Stimulated activated CD4-positive, alpha-beta T cell treated with anti-CD3 and anti-CD28 coated beads, Interleukin-2, amount 100 ng/mL, for 24 hours (primary cell): ENCODE measurements at regions not wholly inside any gene's neighbourhood (a gene's known extent, or its start where the extent isn't known, plus 50 kb on each side); places are given as distances from the start of the nearest gene placed in this dataset.

ENCODE experiments used
- DNase-seq, 2 donors: peaks; one replicate each; pipeline ENCODE4 v3.0.0-alpha.2; 2020

- no peak for DNase-seq
Observed at GRCh38 chr12:114952573-114953271, 268.7 kb upstream of the TBX3 start.

GRCh38 chr12:114949058-114949820 is 265.3 kb upstream of the TBX3 start:
- DNase-seq, result no peak

- no peak for DNase-seq
Observed at GRCh38 chr12:114945351-114945750, 261.4 kb upstream of the TBX3 start.

GRCh38 chr12:114944736-114945135 is 260.8 kb upstream of the TBX3 start:
- no peak for DNase-seq

GRCh38 chr12:114943601-114944000 is 259.6 kb upstream of the TBX3 start:
- DNase-seq, result no peak

GRCh38 chr12:114938487-114939210 is 254.7 kb upstream of the TBX3 start:
- DNase-seq, result no peak

DNA sequence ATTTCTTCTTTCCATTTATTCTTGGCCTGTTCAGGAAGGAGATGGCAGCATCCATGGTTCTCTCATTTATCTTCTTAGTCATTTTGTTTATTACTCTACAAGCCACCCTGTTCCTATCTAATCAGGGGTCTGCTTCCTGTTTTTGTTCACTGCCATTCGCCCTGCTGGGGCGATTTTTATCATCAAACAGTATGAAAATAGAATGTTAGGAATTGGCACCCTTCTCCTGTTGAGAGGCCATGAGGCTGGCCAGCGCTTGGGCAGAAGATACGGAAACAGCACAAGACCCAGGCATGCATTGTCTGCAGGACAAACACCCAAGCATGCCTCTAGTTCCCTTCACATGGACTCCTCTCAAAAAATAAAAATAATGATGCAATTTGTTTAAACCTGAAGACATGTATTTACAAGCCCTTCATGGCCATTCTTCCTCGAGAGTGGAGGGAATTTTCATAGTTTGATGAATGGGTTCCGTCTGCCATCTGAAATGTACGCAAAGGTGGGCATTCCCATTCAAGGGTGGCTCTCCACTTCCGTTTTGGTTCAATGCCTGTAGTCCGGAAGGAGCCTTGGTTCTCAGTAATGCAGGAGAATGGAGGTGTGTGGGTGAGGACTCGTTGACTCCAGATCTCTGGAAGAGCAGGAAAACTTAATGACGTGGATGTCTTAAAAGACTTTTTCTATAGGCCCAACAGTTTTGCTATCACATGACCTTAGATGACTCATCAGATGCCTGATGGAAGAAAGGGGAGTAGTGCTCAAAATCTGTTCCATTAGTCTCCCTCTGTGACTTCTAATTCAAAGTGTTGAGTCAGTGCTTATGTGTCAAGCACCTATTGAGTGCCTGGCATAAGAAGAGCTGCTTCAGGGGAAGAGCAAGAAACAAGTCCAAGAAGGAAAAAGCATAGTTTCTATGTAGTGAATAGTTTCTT is 252.4 kb upstream of the TBX3 start:
- DNase-seq, result no peak

DNA sequence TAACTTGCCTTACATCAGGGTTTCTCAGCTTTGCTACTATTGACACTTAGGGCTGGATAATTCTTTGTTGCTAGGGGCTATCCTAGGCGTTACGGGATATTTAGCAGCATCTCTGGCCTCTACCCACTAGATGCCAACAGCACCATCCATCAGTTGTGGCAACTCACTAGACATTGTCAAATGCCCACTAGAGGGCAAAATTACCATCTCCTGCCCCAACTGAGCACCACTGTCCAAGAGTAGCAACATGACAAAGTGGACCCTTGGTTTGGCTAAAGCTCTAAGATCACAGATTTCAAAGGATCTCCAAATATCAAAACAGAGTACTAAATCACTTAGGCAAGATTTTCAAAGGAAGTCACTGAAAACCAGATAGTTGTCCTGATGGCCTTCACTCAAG is 251.7 kb upstream of the TBX3 start:
- no peak for DNase-seq

- no peak for DNase-seq
Observed at GRCh38 chr12:114933428-114934160, 249.6 kb upstream of the TBX3 start.

DNA sequence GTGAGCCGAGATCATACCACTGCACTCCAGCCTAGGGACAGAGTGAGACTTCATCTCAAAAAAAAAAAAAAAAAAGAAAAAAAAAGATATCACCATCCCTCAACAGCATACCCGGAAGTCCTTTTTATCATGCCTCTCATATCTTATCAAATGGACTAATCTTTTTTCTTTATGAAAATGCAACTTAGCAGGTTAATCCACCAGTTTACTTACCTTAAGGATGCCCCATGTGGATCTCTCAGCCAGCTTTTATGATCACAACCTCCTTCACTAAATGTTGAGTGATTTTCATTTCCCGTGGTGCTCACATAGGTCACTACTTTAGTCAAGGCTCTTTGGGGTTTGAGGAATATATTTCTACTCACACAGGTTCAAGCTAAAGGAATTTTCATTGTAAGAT is 248.8 kb upstream of the TBX3 start:
- no peak for DNase-seq

DNA sequence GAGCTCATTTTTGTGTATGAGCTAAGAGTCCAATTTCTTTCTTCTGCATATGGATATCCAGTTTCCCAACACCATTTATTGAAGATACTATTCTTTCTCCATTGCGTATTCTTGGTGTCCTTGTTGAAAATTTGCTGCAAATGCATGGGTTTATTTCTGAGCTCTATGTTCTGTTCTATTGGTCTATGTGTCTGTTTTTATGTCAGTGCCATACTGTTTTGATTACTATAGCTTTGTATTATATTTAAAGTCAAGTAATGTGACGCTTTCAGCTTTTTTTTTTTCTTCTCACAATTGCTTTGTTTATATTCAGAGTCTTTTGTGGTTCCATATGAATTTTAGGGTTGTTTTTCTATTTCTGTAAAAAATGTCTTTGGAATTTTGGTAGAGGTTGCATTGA is 247.1 kb upstream of the TBX3 start:
- DNase-seq, result no peak

DNA sequence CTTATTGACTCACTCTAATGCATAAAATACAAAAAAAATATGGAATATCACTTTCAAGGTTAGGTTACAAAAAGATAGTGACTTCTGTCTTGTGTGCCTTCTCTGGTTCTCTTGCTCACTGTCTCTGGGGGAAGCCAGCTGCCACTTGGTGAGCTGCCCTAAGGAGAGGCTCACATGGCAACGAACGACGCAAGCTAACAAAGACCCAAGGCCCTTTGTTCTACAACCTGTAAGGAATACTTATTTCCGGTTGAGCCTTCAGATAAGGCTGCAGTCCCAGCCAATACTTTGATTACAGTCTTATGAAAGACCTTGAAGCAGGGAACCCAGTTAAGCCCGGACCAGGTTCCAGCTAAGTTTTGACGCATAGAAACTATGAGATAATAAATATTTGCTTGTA is 242.4 kb upstream of the TBX3 start:
- no peak for DNase-seq

GRCh38 chr12:114924946-114925475 is 241.0 kb upstream of the TBX3 start:
- DNase-seq, result no peak

DNA sequence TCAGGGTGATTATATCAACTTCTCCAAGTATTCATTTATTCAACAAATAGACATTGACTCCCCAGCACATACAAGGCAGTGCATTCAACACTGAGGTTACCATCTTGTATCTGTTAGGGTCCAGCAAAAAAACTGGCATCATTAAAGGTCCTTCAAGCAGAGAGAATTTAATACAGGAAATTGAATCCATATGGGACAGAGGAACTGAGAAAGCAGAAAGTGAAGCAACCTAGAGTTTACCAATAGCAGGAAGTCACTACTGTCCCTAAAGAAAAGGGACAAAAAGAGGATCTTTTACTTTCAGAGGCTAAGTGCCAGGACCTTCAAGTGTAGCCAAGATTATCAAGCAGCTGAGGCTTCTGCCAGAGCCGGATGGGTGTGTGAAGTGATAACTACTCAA is 237.8 kb upstream of the TBX3 start:
- no peak for DNase-seq

DNA sequence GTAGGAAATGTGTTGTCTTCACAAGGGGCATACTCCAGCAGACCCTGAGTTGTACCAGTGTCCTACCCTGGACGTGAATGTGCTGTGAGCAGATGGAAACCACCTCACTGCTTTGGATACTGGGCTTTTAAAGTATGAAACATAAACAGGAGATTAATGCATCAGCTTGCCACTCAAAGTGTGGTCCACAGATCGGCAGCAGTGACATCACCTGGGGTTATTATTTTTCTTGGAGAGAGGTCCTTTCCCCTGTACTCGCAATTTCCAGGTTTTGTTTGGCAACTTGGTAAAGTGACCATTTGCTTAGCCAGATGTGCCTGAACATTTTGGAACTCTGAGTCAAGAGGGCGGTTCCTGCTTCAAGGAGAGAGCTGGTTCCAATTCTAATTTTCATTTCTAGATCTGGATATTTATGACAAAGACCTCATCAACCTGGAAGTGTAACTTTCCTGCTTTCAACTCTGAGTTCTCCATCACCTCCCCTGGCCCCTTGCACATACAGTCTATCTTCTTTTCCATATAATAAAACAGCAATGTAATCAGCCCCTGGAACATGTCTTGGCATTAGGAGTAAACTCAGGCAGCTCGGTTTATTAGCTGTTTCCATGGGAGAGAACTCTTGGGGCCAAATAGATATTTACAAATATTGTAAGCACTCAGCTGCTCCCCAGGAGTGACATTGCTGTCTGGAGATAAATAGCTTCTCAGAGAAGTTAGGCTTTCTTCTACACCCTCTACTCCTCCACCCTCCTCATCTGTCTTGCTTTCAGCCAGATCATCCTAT is 237.0 kb upstream of the TBX3 start:
- DNase-seq, result no peak

- DNase-seq, result no peak
Observed at GRCh38 chr12:114919479-114919878, 235.5 kb upstream of the TBX3 start.

GRCh38 chr12:114918535-114919233 is 234.7 kb upstream of the TBX3 start:
- DNase-seq, result no peak

DNA sequence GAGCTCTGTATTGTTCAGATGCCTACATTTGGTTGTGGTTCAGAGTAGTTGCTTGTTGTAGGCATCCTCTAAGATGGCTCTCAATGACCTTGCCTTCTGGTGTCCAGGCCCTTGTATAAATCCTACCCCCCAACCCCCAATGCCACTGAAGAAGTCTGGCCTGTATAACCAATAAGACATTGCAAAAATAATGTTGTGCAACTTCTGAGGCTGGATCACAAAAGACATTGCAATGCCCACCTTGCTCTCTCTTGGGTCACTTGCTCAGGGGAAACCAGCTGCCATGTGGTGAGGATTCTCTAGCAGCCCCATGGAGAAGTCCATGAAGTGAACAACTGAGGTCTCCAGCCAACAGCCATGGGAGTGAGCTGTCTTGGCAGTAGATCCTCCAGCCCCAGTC is 234.0 kb upstream of the TBX3 start:
- DNase-seq, result no peak

GRCh38 chr12:114917307-114917706 is 233.3 kb upstream of the TBX3 start:
- no peak for DNase-seq

- DNase-seq, result no peak
Observed at GRCh38 chr12:114916541-114916940, 232.6 kb upstream of the TBX3 start.
